HEK293 (cell line): ENCODE measurements at regions not wholly inside any gene's neighbourhood (a gene's known extent, or its start where the extent isn't known, plus 50 kb on each side); places are given as distances from the start of the nearest gene placed in this dataset.

Experiments
- CTCF ChIP-seq: fragments of 450-650 bp; formaldehyde crosslinking; IDR thresholded peaks from 2 replicates; pipeline ENCODE4 v1.5.1; 2016; ENCODE audit warnings: missing biosample characterization, missing genetic modification characterization
- TF ChIP-seq, protein P1 (sequence below): fragments of 450-650 bp; formaldehyde crosslinking; IDR thresholded peaks from 2 replicates; pipeline ENCODE4 v1.5.1; 2016; ENCODE audit warnings: missing biosample characterization, missing genetic modification characterization

GRCh38 chr9:87002517-87002916, 55.2 kb upstream of the GAS1 start:
- TF ChIP-seq, protein P1, sequence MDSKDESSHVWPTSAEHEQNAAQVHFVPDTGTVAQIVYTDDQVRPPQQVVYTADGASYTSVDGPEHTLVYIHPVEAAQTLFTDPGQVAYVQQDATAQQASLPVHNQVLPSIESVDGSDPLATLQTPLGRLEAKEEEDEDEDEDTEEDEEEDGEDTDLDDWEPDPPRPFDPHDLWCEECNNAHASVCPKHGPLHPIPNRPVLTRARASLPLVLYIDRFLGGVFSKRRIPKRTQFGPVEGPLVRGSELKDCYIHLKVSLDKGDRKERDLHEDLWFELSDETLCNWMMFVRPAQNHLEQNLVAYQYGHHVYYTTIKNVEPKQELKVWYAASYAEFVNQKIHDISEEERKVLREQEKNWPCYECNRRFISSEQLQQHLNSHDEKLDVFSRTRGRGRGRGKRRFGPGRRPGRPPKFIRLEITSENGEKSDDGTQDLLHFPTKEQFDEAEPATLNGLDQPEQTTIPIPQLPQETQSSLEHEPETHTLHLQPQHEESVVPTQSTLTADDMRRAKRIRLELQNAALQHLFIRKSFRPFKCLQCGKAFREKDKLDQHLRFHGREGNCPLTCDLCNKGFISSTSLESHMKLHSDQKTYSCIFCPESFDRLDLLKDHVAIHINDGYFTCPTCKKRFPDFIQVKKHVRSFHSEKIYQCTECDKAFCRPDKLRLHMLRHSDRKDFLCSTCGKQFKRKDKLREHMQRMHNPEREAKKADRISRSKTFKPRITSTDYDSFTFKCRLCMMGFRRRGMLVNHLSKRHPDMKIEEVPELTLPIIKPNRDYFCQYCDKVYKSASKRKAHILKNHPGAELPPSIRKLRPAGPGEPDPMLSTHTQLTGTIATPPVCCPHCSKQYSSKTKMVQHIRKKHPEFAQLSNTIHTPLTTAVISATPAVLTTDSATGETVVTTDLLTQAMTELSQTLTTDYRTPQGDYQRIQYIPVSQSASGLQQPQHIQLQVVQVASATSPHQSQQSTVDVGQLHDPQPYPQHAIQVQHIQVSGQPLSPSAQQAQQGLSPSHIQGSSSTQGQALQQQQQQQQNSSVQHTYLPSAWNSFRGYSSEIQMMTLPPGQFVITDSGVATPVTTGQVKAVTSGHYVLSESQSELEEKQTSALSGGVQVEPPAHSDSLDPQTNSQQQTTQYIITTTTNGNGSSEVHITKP (tag by site-specific recombination), result no peak
- TF ChIP-seq CTCF (tag by site-specific recombination), result no peak
